MM.1S (cell line): ENCODE measurements at regions not wholly inside any gene's neighbourhood (a gene's known extent, or its start where the extent isn't known, plus 50 kb on each side); places are given as distances from the start of the nearest gene placed in this dataset.
A peak's percentile ranks its signal among the peaks of the same experiment; 100 is the strongest.

ENCODE experiments used
- DNase-seq: peaks from one replicate; pipeline ENCODE4 v3.0.0-alpha.2; 2015
- H2AFZ ChIP-seq: fragments of 300-600 bp; sonication (generic); 2 replicates; pipeline ENCODE4 v1.6.0; 2016; ENCODE audit warnings: antibody characterized with exemption, low read length
- H3F3A ChIP-seq: fragments of 300-600 bp; sonication (generic); 2 replicates; pipeline ENCODE4 v1.6.1; 2016; ENCODE audit warnings: mild to moderate bottlenecking, antibody characterized with exemption, low read length, moderate library complexity, mixed read lengths; ENCODE audit not compliant: insufficient read depth
- H3K27ac ChIP-seq: fragments of 300-600 bp; sonication (generic); 2 replicates; pipeline ENCODE4 v1.5.1; 2016; ENCODE audit warnings: mild to moderate bottlenecking, low read length
- H3K27me3 ChIP-seq: fragments of 300-600 bp; sonication (generic); replicated peaks from 2 replicates; pipeline ENCODE4 v1.6.0; 2016; ENCODE audit warnings: low read length; ENCODE audit not compliant: insufficient read depth
- H3K36me3 ChIP-seq: fragments of 300-600 bp; sonication (generic); replicated peaks from 2 replicates; pipeline ENCODE4 v1.6.1; 2016; ENCODE audit warnings: mild to moderate bottlenecking, low read length, mixed read lengths; ENCODE audit not compliant: insufficient read depth
- H3K4me1 ChIP-seq: fragments of 300-600 bp; sonication (generic); 2 replicates; pipeline ENCODE4 v1.6.1; 2016; ENCODE audit warnings: low read length, mixed read lengths
- H3K4me2 ChIP-seq: fragments of 300-600 bp; sonication (generic); 2 replicates; pipeline ENCODE4 v1.6.0; 2016; ENCODE audit warnings: low read depth, low read length
- H3K4me3 ChIP-seq: fragments of 300-600 bp; sonication (generic); 2 replicates; pipeline ENCODE4 v1.5.1; 2016; ENCODE audit warnings: low read length, mixed read lengths
- H3K79me2 ChIP-seq: fragments of 300-600 bp; sonication (generic); 2 replicates; pipeline ENCODE4 v1.6.1; 2016; ENCODE audit warnings: mixed run types, low read length, mixed read lengths
- H3K9ac ChIP-seq: fragments of 300-600 bp; sonication (generic); 2 replicates; pipeline ENCODE4 v1.6.1; 2016; ENCODE audit warnings: low read length, mixed read lengths
- H3K9me2 ChIP-seq: fragments of 300-600 bp; sonication (generic); replicated peaks from 2 replicates; pipeline ENCODE4 v1.6.1; 2016; ENCODE audit warnings: mild to moderate bottlenecking, low read length, mixed read lengths; ENCODE audit not compliant: insufficient read depth
- H3K9me3 ChIP-seq: fragments of 300-600 bp; sonication (generic); replicated peaks from 2 replicates; pipeline ENCODE4 v1.6.1; 2016; ENCODE audit warnings: mild to moderate bottlenecking, low read length, mixed read lengths; ENCODE audit not compliant: insufficient read depth
- H4K20me1 ChIP-seq: fragments of 300-600 bp; sonication (generic); 2 replicates; pipeline ENCODE4 v1.6.1; 2016; ENCODE audit warnings: mild to moderate bottlenecking, low read length, moderate library complexity, mixed read lengths; ENCODE audit not compliant: insufficient read depth
- EZH2 ChIP-seq: fragments of 300-600 bp; sonication (generic); optimal IDR thresholded peaks from 2 replicates; pipeline ENCODE3; 2017; ENCODE audit warnings: low read depth, mild to moderate bottlenecking, antibody characterized with exemption, low read length, mixed read lengths
- EZH2phosphoT487 ChIP-seq: fragments of 300-600 bp; sonication (generic); IDR thresholded peaks from 2 replicates; pipeline ENCODE4 v1.6.1; 2018; ENCODE audit warnings: antibody characterized with exemption, low read length
- TF ChIP-seq, protein P1 (sequence below): fragments of 300-600 bp; sonication (generic); IDR thresholded peaks from 2 replicates; pipeline ENCODE4 v1.5.1; 2016; ENCODE audit warnings: antibody characterized with exemption, low read length, mixed read lengths

DNA sequence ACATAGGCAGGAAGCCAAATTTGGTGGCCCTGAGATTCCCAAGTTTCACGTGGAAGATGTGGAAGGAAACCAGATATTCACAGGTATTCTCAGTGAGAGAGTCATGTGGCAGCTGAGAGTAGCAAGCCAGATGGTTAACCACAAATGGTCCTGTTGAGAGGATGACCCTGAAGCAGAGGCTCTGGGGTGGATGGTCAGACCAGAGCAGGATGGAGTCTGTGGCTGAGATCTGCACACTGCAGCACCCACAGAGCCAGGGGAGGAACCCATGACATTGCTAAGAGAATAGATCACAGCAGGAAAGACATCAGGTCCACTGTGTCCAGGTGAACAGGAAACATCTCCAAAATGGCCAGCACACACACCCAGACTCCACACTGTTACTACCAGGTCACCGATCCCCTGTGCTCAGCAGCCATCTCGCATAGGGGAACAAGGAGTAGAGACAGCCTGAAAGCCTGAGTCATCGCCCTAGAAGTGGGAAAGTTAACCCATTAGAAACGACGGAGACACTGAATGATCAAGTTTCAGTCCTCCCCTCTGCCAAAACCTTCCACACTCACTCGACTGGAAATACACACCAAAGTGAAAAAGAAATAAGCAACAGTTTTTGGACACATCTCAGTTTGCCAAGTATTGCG is 160.0 kb downstream of the RBM26 start:
- H3K27ac ChIP-seq, result peak overlapping the region; percentile 12; the same call in 1 of the 2 replicates
- no peaks in the 10 kb centered on the region for H3K9me2 ChIP-seq
- H3K9me3 ChIP-seq, result no peaks in the 10 kb centered on the region
- no peaks in the 10 kb centered on the region for H3K27me3 ChIP-seq
- H4K20me1 ChIP-seq, result no peaks in the 10 kb centered on the region
- peak overlapping the region; percentile 58 for H3K4me2 ChIP-seq
- peaks cover 13% of the 10 kb centered on the region for H3K4me1 ChIP-seq
- peak; percentile 65 for DNase-seq
- H3K36me3 ChIP-seq, result no peaks in the 10 kb centered on the region
- peak overlapping the region; percentile 7 for H3K4me3 ChIP-seq
- H3K9ac ChIP-seq, result peak overlapping the region; percentile 31
- H2AFZ ChIP-seq, result peak overlapping the region; percentile 55
- TF ChIP-seq, protein P1, sequence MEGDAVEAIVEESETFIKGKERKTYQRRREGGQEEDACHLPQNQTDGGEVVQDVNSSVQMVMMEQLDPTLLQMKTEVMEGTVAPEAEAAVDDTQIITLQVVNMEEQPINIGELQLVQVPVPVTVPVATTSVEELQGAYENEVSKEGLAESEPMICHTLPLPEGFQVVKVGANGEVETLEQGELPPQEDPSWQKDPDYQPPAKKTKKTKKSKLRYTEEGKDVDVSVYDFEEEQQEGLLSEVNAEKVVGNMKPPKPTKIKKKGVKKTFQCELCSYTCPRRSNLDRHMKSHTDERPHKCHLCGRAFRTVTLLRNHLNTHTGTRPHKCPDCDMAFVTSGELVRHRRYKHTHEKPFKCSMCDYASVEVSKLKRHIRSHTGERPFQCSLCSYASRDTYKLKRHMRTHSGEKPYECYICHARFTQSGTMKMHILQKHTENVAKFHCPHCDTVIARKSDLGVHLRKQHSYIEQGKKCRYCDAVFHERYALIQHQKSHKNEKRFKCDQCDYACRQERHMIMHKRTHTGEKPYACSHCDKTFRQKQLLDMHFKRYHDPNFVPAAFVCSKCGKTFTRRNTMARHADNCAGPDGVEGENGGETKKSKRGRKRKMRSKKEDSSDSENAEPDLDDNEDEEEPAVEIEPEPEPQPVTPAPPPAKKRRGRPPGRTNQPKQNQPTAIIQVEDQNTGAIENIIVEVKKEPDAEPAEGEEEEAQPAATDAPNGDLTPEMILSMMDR, result no peak
- TF ChIP-seq EZH2phosphoT487, result no peak
- TF ChIP-seq EZH2, result no peak
- 0 out of 2 replicates have a peak, but pooled peaks cover 5% of the 10 kb centered on the region for H3F3A ChIP-seq
- no peaks in the 10 kb centered on the region for H3K79me2 ChIP-seq

GRCh38 chr13:79241697-79242096 is 164.4 kb downstream of the RBM26 start:
- no peaks in the 10 kb centered on the region for H3K36me3 ChIP-seq
- H3K4me3 ChIP-seq, result no peak overlapping the region
- H3K27me3 ChIP-seq, result no peaks in the 10 kb centered on the region
- TF ChIP-seq EZH2, result no peak
- TF ChIP-seq, protein P1, result no peak
- TF ChIP-seq EZH2phosphoT487, result no peak
- H3K9me2 ChIP-seq, result no peaks in the 10 kb centered on the region
- H3K79me2 ChIP-seq, result no peaks in the 10 kb centered on the region
- no peaks in the 10 kb centered on the region for H4K20me1 ChIP-seq
- H3K4me1 ChIP-seq, result peaks cover 13% of the 10 kb centered on the region
- no peak overlapping the region for H3K27ac ChIP-seq
- H3K9me3 ChIP-seq, result no peaks in the 10 kb centered on the region
- no peak for DNase-seq
- no peak overlapping the region for H3K9ac ChIP-seq
- H3F3A ChIP-seq, result 0 out of 2 replicates have a peak, but pooled peaks cover 4% of the 10 kb centered on the region
- no peak overlapping the region for H2AFZ ChIP-seq
- H3K4me2 ChIP-seq, result no peak overlapping the region

GRCh38 chr13:79237981-79238380 is 168.1 kb downstream of the RBM26 start:
- no peak overlapping the region for H2AFZ ChIP-seq
- no peak overlapping the region for H3K27ac ChIP-seq
- no peak for DNase-seq
- no peak overlapping the region for H3K9ac ChIP-seq
- no peaks in the 10 kb centered on the region for H3K36me3 ChIP-seq
- no peaks in the 10 kb centered on the region for H3K9me2 ChIP-seq
- no peak overlapping the region for H3K4me2 ChIP-seq
- no peaks in the 10 kb centered on the region for H3K79me2 ChIP-seq
- H4K20me1 ChIP-seq, result no peaks in the 10 kb centered on the region
- no peaks in the 10 kb centered on the region for H3F3A ChIP-seq
- H3K27me3 ChIP-seq, result no peaks in the 10 kb centered on the region
- no peak overlapping the region for H3K4me3 ChIP-seq
- H3K9me3 ChIP-seq, result no peaks in the 10 kb centered on the region
- no peak for TF ChIP-seq EZH2
- TF ChIP-seq, protein P1, result no peak
- no peak for TF ChIP-seq EZH2phosphoT487
- H3K4me1 ChIP-seq, result no peaks in the 10 kb centered on the region
